Activated gamma-delta T cell treated with anti-CD3 and anti-CD28 coated beads, Interleukin-2, amount 50 U/mL, for 16 hours (primary cell): ENCODE measurements at regions not wholly inside any gene's neighbourhood (a gene's known extent, or its start where the extent isn't known, plus 50 kb on each side); places are given as distances from the start of the nearest gene placed in this dataset.

Experiments
- DNase-seq: peaks from one replicate; pipeline ENCODE4 v3.0.0-alpha.2; 2020; ENCODE audit warnings: low read depth

- no peak for DNase-seq
Observed at GRCh38 chr5:2240118-2240904, 357.6 kb upstream of the IRX4 start.

- no peak for DNase-seq
Observed at GRCh38 chr5:2239201-2239910, 356.6 kb upstream of the IRX4 start.

GRCh38 chr5:2238732-2239131 is 356.0 kb upstream of the IRX4 start:
- DNase-seq = no peak

GRCh38 chr5:2227433-2227832 is 344.7 kb upstream of the IRX4 start:
- DNase-seq = no peak

GRCh38 chr5:2224689-2225088 is 342.0 kb upstream of the IRX4 start:
- DNase-seq = no peak

GRCh38 chr5:2223303-2223702 is 340.6 kb upstream of the IRX4 start:
- DNase-seq = no peak

- DNase-seq = no peak
Observed at GRCh38 chr5:2222246-2222992, 339.7 kb upstream of the IRX4 start.

- DNase-seq = no peak
Observed at GRCh38 chr5:2221450-2221849, 338.7 kb upstream of the IRX4 start.

GRCh38 chr5:2220741-2221140 is 338.0 kb upstream of the IRX4 start:
- DNase-seq = no peak

GRCh38 chr5:2219149-2219776 is 336.5 kb upstream of the IRX4 start:
- DNase-seq = no peak

GRCh38 chr5:2217219-2217618 is 334.5 kb upstream of the IRX4 start:
- DNase-seq = no peak

- no peak for DNase-seq
Observed at GRCh38 chr5:2214910-2215590, 332.3 kb upstream of the IRX4 start.

- no peak for DNase-seq
Observed at GRCh38 chr5:2213121-2213730, 330.5 kb upstream of the IRX4 start.

GRCh38 chr5:2212481-2212880 is 329.8 kb upstream of the IRX4 start:
- DNase-seq = no peak

GRCh38 chr5:2208239-2208544 is 325.5 kb upstream of the IRX4 start:
- no peak for DNase-seq

- no peak for DNase-seq
Observed at GRCh38 chr5:2207416-2208238, 324.9 kb upstream of the IRX4 start.

GRCh38 chr5:2207109-2207399 is 324.3 kb upstream of the IRX4 start:
- no peak for DNase-seq

GRCh38 chr5:2206293-2207108 is 323.8 kb upstream of the IRX4 start:
- DNase-seq = no peak

- no peak for DNase-seq
Observed at GRCh38 chr5:2205596-2206226, 323.0 kb upstream of the IRX4 start.

- DNase-seq = no peak
Observed at GRCh38 chr5:2205185-2205585, 322.5 kb upstream of the IRX4 start.
